Astrocyte (in vitro differentiated cells and primary cell): ENCODE measurements at regions not wholly inside any gene's neighbourhood (a gene's known extent, or its start where the extent isn't known, plus 50 kb on each side); places are given as distances from the start of the nearest gene placed in this dataset.

ENCODE experiments used
- DNase-seq: peaks from one replicate; pipeline ENCODE4 v3.0.0-alpha.2; 2010; ENCODE audit warnings: low read depth
- FAIRE-seq: peaks from 2 replicates; lab custom pipeline; 2011; peaks lifted over from hg19 to GRCh38; lab: Jason Lieb, UNC
- H2AFZ ChIP-seq: 2 replicates; pipeline ENCODE4 v1.6.0; 2012; ENCODE audit warnings: low read depth, low read length, inconsistent platforms
- H3K27ac ChIP-seq: 2 replicates; pipeline ENCODE4 v1.5.1; 2011; ENCODE audit warnings: low read depth, low read length, inconsistent platforms
- H3K27me3 ChIP-seq: 2 replicates; pipeline ENCODE4 v1.6.0; 2011; ENCODE audit warnings: low read length, inconsistent platforms; ENCODE audit not compliant: insufficient read depth
- H3K36me3 ChIP-seq: 2 replicates; pipeline ENCODE4 v1.5.1; 2011; ENCODE audit warnings: low read length, inconsistent platforms; ENCODE audit not compliant: insufficient read depth
- H3K4me1 ChIP-seq: 2 replicates; pipeline ENCODE4 v1.5.1; 2011; ENCODE audit warnings: low read length, inconsistent platforms; ENCODE audit not compliant: insufficient read depth
- H3K4me2 ChIP-seq: 2 replicates; pipeline ENCODE4 v1.6.0; 2012; ENCODE audit warnings: low read length, inconsistent platforms
- H3K4me3 ChIP-seq: 2 replicates; pipeline ENCODE4 v1.5.1; 2011; ENCODE audit warnings: low read depth, mild to moderate bottlenecking, low read length, inconsistent platforms; ENCODE audit not compliant: insufficient read depth
- H3K79me2 ChIP-seq: 2 replicates; pipeline ENCODE4 v1.6.0; 2012; ENCODE audit warnings: mild to moderate bottlenecking, low read length, inconsistent platforms; ENCODE audit not compliant: insufficient read depth
- H3K9ac ChIP-seq: 2 replicates; pipeline ENCODE4 v1.6.0; 2012; ENCODE audit warnings: mild to moderate bottlenecking, low read length, inconsistent platforms
- H3K9me3 ChIP-seq: 2 replicates; pipeline ENCODE4 v1.5.1; 2012; ENCODE audit warnings: low read depth, mild to moderate bottlenecking, low read length, inconsistent platforms; ENCODE audit not compliant: insufficient read depth
- H4K20me1 ChIP-seq: 2 replicates; pipeline ENCODE4 v1.6.0; 2012; ENCODE audit warnings: low read length, inconsistent platforms; ENCODE audit not compliant: insufficient read depth
- H3K27ac Mint-ChIP-seq: one replicate; pipeline ENCODE4 v1.8.0; 2021; ENCODE audit warnings: mild to moderate bottlenecking, mixed read lengths; ENCODE audit not compliant: unreplicated experiment
- H3K27me3 Mint-ChIP-seq: one replicate; pipeline ENCODE4 v1.8.0; 2021; ENCODE audit warnings: low read depth, mixed read lengths; ENCODE audit not compliant: unreplicated experiment
- H3K36me3 Mint-ChIP-seq: one replicate; pipeline ENCODE4 v1.8.0; 2021; ENCODE audit warnings: low read depth, mixed read lengths; ENCODE audit not compliant: unreplicated experiment
- H3K4me1 Mint-ChIP-seq: one replicate; pipeline ENCODE4 v1.8.0; 2021; ENCODE audit warnings: low read depth, mixed read lengths; ENCODE audit not compliant: unreplicated experiment
- H3K4me3 Mint-ChIP-seq: one replicate; pipeline ENCODE4 v1.8.0; 2021; ENCODE audit warnings: mild to moderate bottlenecking, moderate library complexity, mixed read lengths; ENCODE audit not compliant: unreplicated experiment
- H3K9me3 Mint-ChIP-seq: one replicate; pipeline ENCODE4 v1.8.0; 2021; ENCODE audit warnings: mild to moderate bottlenecking, mixed read lengths; ENCODE audit not compliant: unreplicated experiment
- CTCF ChIP-seq: IDR thresholded peaks from 2 replicates; pipeline ENCODE4 v1.5.1; 2011; ENCODE audit warnings: low read depth, mild to moderate bottlenecking, inconsistent platforms, low read length, moderate library complexity; ENCODE audit not compliant: insufficient read depth
- EZH2 ChIP-seq: IDR thresholded peaks from 2 replicates; pipeline ENCODE4 v1.6.1; 2012; ENCODE audit warnings: mild to moderate bottlenecking, low read length, inconsistent platforms; ENCODE audit not compliant: insufficient read depth

- no peaks in the 10 kb centered on the region for H3K27me3 Mint-ChIP-seq
These were observed 451.2 kb downstream of the RPS29 start for GRCh38 chr14:49134940-49135339.

GRCh38 chr14:49121246-49121645, 464.9 kb downstream of the RPS29 start:
- H3K27ac Mint-ChIP-seq, result no peak overlapping the region
- H3K4me3 Mint-ChIP-seq, result no peak overlapping the region
- Histone ChIP-seq H3K27me3 (no peaks in the 10 kb centered on the region), H3K27ac (no peak overlapping the region), H3K4me3 (no peak overlapping the region), H3K9ac (no peak overlapping the region), H3K9me3 (no peaks in the 10 kb centered on the region), H2AFZ (no peak overlapping the region), H3K36me3 (no peaks in the 10 kb centered on the region), H4K20me1 (no peaks in the 10 kb centered on the region), H3K4me1 (no peaks in the 10 kb centered on the region), H3K4me2 (no peak overlapping the region), H3K79me2 (no peaks in the 10 kb centered on the region)
- no peaks in the 10 kb centered on the region for H3K9me3 Mint-ChIP-seq
- DNase-seq (no peak), FAIRE-seq (no peak)
- H3K4me1 Mint-ChIP-seq, result no peaks in the 10 kb centered on the region
- no peaks in the 10 kb centered on the region for H3K36me3 Mint-ChIP-seq
- TF ChIP-seq CTCF (no peak), EZH2 (no peak)
- H3K27me3 Mint-ChIP-seq, result no peaks in the 10 kb centered on the region

More at GRCh38 chr14:49134940-49135339, 451.2 kb downstream of the RPS29 start:
- Histone ChIP-seq H3K4me2 (no peak overlapping the region), H3K27me3 (no peaks in the 10 kb centered on the region), H3K79me2 (no peaks in the 10 kb centered on the region), H3K4me1 (no peaks in the 10 kb centered on the region), H3K4me3 (no peak overlapping the region), H2AFZ (no peak overlapping the region), H4K20me1 (no peaks in the 10 kb centered on the region), H3K9ac (no peak overlapping the region), H3K27ac (no peak overlapping the region), H3K9me3 (no peaks in the 10 kb centered on the region), H3K36me3 (no peaks in the 10 kb centered on the region)
- H3K4me1 Mint-ChIP-seq, result no peaks in the 10 kb centered on the region
- H3K27ac Mint-ChIP-seq, result no peak overlapping the region
- FAIRE-seq (no peak), DNase-seq (no peak)
- TF ChIP-seq EZH2 (no peak), CTCF (no peak)
- no peaks in the 10 kb centered on the region for H3K36me3 Mint-ChIP-seq
- H3K9me3 Mint-ChIP-seq, result peaks cover 2% of the 10 kb centered on the region
- no peak overlapping the region for H3K4me3 Mint-ChIP-seq

- H3K4me1 Mint-ChIP-seq, result peaks cover 6% of the 10 kb centered on the region
- FAIRE-seq, result no peak
- H3K36me3 ChIP-seq, result no peaks in the 10 kb centered on the region
These were observed 471.9 kb downstream of the RPS29 start for GRCh38 chr14:49114161-49114893.

More at GRCh38 chr14:49114161-49114893, 471.9 kb downstream of the RPS29 start:
- DNase-seq, result no peak
- no peaks in the 10 kb centered on the region for H3K9me3 ChIP-seq
- no peaks in the 10 kb centered on the region for H4K20me1 ChIP-seq
- no peak overlapping the region for H3K4me2 ChIP-seq
- Mint-ChIP-seq H3K36me3 (no peaks in the 10 kb centered on the region), H3K9me3 (no peaks in the 10 kb centered on the region), H3K27me3 (no peaks in the 10 kb centered on the region), H3K27ac (no peak overlapping the region), H3K4me3 (no peak overlapping the region)
- no peaks in the 10 kb centered on the region for H3K4me1 ChIP-seq
- TF ChIP-seq CTCF (no peak), EZH2 (no peak)
- no peak overlapping the region for H2AFZ ChIP-seq
- no peak overlapping the region for H3K4me3 ChIP-seq
- no peak overlapping the region for H3K27ac ChIP-seq
- no peaks in the 10 kb centered on the region for H3K79me2 ChIP-seq
- H3K9ac ChIP-seq, result no peak overlapping the region
- no peaks in the 10 kb centered on the region for H3K27me3 ChIP-seq
